DMS 273 (cell line): ENCODE measurements at regions not wholly inside any gene's neighbourhood (a gene's known extent, or its start where the extent isn't known, plus 50 kb on each side); places are given as distances from the start of the nearest gene placed in this dataset.

Experiments
- DNase-seq: peaks from one replicate; lab custom pipeline; 2025; ENCODE audit not compliant: unreplicated experiment; lab: John Stamatoyannopoulos, UW

GRCh38 chr22:49573109-49573765 lies 254.4 kb downstream of the BRD1 start:
- no peak for DNase-seq

- no peak for DNase-seq
These were observed 256.3 kb downstream of the BRD1 start for GRCh38 chr22:49571326-49571725.

- DNase-seq, result no peak
These were observed 257.4 kb downstream of the BRD1 start for GRCh38 chr22:49570032-49570848.

GRCh38 chr22:49569286-49570031 lies 258.2 kb downstream of the BRD1 start:
- DNase-seq, result no peak

- DNase-seq, result no peak
These were observed 258.9 kb downstream of the BRD1 start for GRCh38 chr22:49568751-49569285.

GRCh38 chr22:49567899-49568750 lies 259.5 kb downstream of the BRD1 start:
- no peak for DNase-seq

- no peak for DNase-seq
These were observed 261.0 kb downstream of the BRD1 start for GRCh38 chr22:49566693-49567092.

GRCh38 chr22:49566141-49566541 lies 261.5 kb downstream of the BRD1 start:
- DNase-seq, result no peak

GRCh38 chr22:49565516-49565855 lies 262.2 kb downstream of the BRD1 start:
- no peak for DNase-seq

GRCh38 chr22:49564666-49565515 lies 262.8 kb downstream of the BRD1 start:
- DNase-seq, result no peak

- DNase-seq, result no peak
These were observed 263.6 kb downstream of the BRD1 start for GRCh38 chr22:49564054-49564453.

- DNase-seq, result no peak
These were observed 264.9 kb downstream of the BRD1 start for GRCh38 chr22:49562685-49563249.

- DNase-seq, result no peak
These were observed 265.7 kb downstream of the BRD1 start for GRCh38 chr22:49561976-49562375.

GRCh38 chr22:49561338-49561737 lies 266.3 kb downstream of the BRD1 start:
- DNase-seq, result no peak

- no peak for DNase-seq
These were observed 272.1 kb downstream of the BRD1 start for GRCh38 chr22:49555526-49555925.

- no peak for DNase-seq
These were observed 272.9 kb downstream of the BRD1 start for GRCh38 chr22:49554741-49555140.

- DNase-seq, result no peak
These were observed 273.4 kb downstream of the BRD1 start for GRCh38 chr22:49554296-49554625.

GRCh38 chr22:49553518-49554295 lies 274.0 kb downstream of the BRD1 start:
- no peak for DNase-seq

GRCh38 chr22:49553076-49553475 lies 274.6 kb downstream of the BRD1 start:
- no peak for DNase-seq
